Osteoblast (primary cell): ENCODE measurements at regions not wholly inside any gene's neighbourhood (a gene's known extent, or its start where the extent isn't known, plus 50 kb on each side); places are given as distances from the start of the nearest gene placed in this dataset.

Experiments used
- DNase-seq: peaks from one replicate; pipeline ENCODE4 v3.0.0; 2011; ENCODE audit warnings: low spot score, mixed read lengths; ENCODE audit not compliant: insufficient read length; ENCODE audit errors: missing footprints
- H2AFZ ChIP-seq: 2 replicates; pipeline ENCODE4 v1.6.0; 2011; ENCODE audit warnings: mild to moderate bottlenecking, low read length
- H3K27ac ChIP-seq: 2 replicates; pipeline ENCODE4 v1.5.1; 2011; ENCODE audit warnings: mild to moderate bottlenecking, low read depth, low read length, moderate library complexity
- H3K27me3 ChIP-seq: 2 replicates; pipeline ENCODE4 v1.6.0; 2012; ENCODE audit warnings: mild to moderate bottlenecking, control low read depth, inconsistent platforms, low read length, moderate library complexity; ENCODE audit not compliant: insufficient read depth
- H3K36me3 ChIP-seq: 2 replicates; pipeline ENCODE4 v1.5.1; 2011; ENCODE audit warnings: mild to moderate bottlenecking, low read length, control low read depth, moderate library complexity; ENCODE audit not compliant: insufficient read depth
- H3K4me1 ChIP-seq: 2 replicates; pipeline ENCODE4 v1.5.1; 2011; ENCODE audit warnings: mild to moderate bottlenecking, low read length, control low read depth, moderate library complexity; ENCODE audit not compliant: insufficient read depth
- H3K4me2 ChIP-seq: 2 replicates; pipeline ENCODE4 v1.6.0; 2011; ENCODE audit warnings: mild to moderate bottlenecking, low read length; ENCODE audit not compliant: insufficient read depth
- H3K4me3 ChIP-seq: fragments of 200-600 bp; sonication (generic); 3 replicates; pipeline ENCODE4 v1.5.1; 2012; ENCODE audit warnings: mild to moderate bottlenecking, low read length, inconsistent platforms; ENCODE audit not compliant: insufficient read depth
- H3K79me2 ChIP-seq: 2 replicates; pipeline ENCODE4 v1.6.0; 2012; ENCODE audit warnings: mild to moderate bottlenecking, low read length, control low read depth, inconsistent platforms; ENCODE audit not compliant: insufficient read depth
- H3K9me3 ChIP-seq: 2 replicates; pipeline ENCODE4 v1.5.1; 2011; ENCODE audit warnings: low read depth, low read length, control low read depth
- H4K20me1 ChIP-seq: 2 replicates; pipeline ENCODE4 v1.6.0; 2012; ENCODE audit warnings: mild to moderate bottlenecking, low read length, control low read depth; ENCODE audit not compliant: insufficient read depth
- CTCF ChIP-seq: IDR thresholded peaks from 2 replicates; pipeline ENCODE4 v1.5.1; 2011; ENCODE audit warnings: mild to moderate bottlenecking, low read depth, low read length, moderate library complexity; ENCODE audit errors: extremely low read depth

DNA sequence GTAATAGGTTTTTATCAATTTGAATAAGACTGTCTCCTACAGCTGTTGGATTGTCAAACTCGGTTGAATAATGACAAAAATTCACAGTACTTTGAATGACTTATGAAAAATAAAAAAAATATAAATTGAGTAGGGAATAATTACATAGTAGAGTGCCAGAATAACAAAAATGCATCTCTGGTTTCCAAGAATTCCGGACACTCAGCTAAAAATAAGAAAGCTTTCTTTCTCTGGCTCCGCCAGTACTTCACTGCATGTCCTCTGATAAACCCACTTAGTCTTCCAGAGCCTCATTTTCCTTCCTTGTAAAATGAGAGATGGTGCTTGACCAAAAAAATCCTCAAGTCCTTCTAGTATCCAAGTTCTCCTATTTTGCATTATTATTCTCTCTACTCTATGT lies 374.6 kb upstream of the LUZP2 start:
- no peaks in the 10 kb centered on the region for H3K27me3 ChIP-seq

DNA sequence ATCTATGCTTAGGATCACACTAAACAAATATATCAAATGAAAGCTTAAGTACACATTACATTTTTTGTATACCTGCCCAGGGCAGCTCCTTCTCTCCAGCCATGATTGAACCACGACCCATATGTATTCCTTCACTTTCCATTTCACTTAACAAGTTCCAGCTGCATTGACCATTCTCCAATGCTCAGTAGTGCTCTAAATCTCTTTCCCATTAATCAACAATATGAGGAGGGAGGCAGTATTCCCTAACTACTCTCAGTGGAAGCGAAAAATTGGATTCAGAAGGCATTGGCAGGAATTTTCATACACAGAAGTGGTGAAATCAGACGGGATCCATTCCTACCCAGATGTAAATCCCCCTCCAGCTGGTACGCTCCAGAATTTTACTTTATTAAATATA lies 372.0 kb upstream of the LUZP2 start:
- no peaks in the 10 kb centered on the region for H4K20me1 ChIP-seq

More for the DNA sequence above, 374.6 kb upstream of the LUZP2 start:
- H4K20me1 ChIP-seq: no peaks in the 10 kb centered on the region
- H3K4me2 ChIP-seq: no peak overlapping the region
- H3K79me2 ChIP-seq: no peaks in the 10 kb centered on the region
- TF ChIP-seq CTCF: no peak
- H3K9me3 ChIP-seq: no peaks in the 10 kb centered on the region
- H3K27ac ChIP-seq: no peak overlapping the region
- H3K4me3 ChIP-seq: no peak overlapping the region
- H3K4me1 ChIP-seq: no peaks in the 10 kb centered on the region
- no peaks in the 10 kb centered on the region for H3K36me3 ChIP-seq
- no peak overlapping the region for H2AFZ ChIP-seq
- DNase-seq: no peak

DNA sequence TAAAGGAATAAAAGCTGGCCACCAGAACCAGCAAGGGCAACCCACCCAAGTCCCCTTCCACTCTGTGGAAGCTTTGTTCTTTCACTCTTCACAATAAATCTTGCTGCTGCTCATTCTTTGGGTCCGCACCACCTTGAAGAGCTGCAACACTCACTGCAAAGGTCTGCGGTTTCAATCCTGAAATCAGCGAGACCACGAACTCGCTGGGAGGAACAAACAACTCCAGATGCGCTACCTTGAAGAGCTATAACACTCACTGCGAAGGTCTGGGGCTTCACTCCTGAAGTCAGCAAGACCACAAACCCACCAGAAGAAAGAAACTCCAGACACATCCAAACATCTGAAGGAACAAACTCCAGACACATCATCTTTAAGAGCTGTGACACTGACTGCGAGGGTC lies 365.2 kb upstream of the LUZP2 start:
- no peaks in the 10 kb centered on the region for H4K20me1 ChIP-seq

More for the DNA sequence above, 372.0 kb upstream of the LUZP2 start:
- H2AFZ ChIP-seq: no peak overlapping the region
- H3K79me2 ChIP-seq: no peaks in the 10 kb centered on the region
- H3K4me2 ChIP-seq: no peak overlapping the region
- H3K36me3 ChIP-seq: no peaks in the 10 kb centered on the region
- no peak for TF ChIP-seq CTCF
- no peak overlapping the region for H3K4me3 ChIP-seq
- no peaks in the 10 kb centered on the region for H3K4me1 ChIP-seq
- DNase-seq: no peak
- H3K27ac ChIP-seq: no peak overlapping the region
- no peaks in the 10 kb centered on the region for H3K27me3 ChIP-seq
- H3K9me3 ChIP-seq: no peaks in the 10 kb centered on the region

GRCh38 chr11:24132471-24132870 lies 364.4 kb upstream of the LUZP2 start:
- no peak overlapping the region for H3K4me2 ChIP-seq
- H3K79me2 ChIP-seq: no peaks in the 10 kb centered on the region
- no peaks in the 10 kb centered on the region for H4K20me1 ChIP-seq
- H2AFZ ChIP-seq: no peak overlapping the region
- H3K9me3 ChIP-seq: no peaks in the 10 kb centered on the region
- no peak for DNase-seq
- H3K4me3 ChIP-seq: no peak overlapping the region
- TF ChIP-seq CTCF: no peak
- H3K27me3 ChIP-seq: no peaks in the 10 kb centered on the region
- H3K27ac ChIP-seq: no peak overlapping the region
- no peaks in the 10 kb centered on the region for H3K36me3 ChIP-seq
- no peaks in the 10 kb centered on the region for H3K4me1 ChIP-seq

More for the DNA sequence above, 365.2 kb upstream of the LUZP2 start:
- no peaks in the 10 kb centered on the region for H3K79me2 ChIP-seq
- H3K36me3 ChIP-seq: no peaks in the 10 kb centered on the region
- no peak for TF ChIP-seq CTCF
- H3K27me3 ChIP-seq: no peaks in the 10 kb centered on the region
- H3K9me3 ChIP-seq: no peaks in the 10 kb centered on the region
- H2AFZ ChIP-seq: no peak overlapping the region
- no peak overlapping the region for H3K27ac ChIP-seq
- no peak overlapping the region for H3K4me2 ChIP-seq
- DNase-seq: no peak
- no peaks in the 10 kb centered on the region for H3K4me1 ChIP-seq
- H3K4me3 ChIP-seq: no peak overlapping the region
